GM21367 (cell line): ENCODE measurements at regions not wholly inside any gene's neighbourhood (a gene's known extent, or its start where the extent isn't known, plus 50 kb on each side); places are given as distances from the start of the nearest gene placed in this dataset.

Source experiments
- ATAC-seq: cut with Tn5 transposase; IDR thresholded peaks from one replicate; pipeline ENCODE4 v1.9.1; 2021; ENCODE audit not compliant: unreplicated experiment

DNA sequence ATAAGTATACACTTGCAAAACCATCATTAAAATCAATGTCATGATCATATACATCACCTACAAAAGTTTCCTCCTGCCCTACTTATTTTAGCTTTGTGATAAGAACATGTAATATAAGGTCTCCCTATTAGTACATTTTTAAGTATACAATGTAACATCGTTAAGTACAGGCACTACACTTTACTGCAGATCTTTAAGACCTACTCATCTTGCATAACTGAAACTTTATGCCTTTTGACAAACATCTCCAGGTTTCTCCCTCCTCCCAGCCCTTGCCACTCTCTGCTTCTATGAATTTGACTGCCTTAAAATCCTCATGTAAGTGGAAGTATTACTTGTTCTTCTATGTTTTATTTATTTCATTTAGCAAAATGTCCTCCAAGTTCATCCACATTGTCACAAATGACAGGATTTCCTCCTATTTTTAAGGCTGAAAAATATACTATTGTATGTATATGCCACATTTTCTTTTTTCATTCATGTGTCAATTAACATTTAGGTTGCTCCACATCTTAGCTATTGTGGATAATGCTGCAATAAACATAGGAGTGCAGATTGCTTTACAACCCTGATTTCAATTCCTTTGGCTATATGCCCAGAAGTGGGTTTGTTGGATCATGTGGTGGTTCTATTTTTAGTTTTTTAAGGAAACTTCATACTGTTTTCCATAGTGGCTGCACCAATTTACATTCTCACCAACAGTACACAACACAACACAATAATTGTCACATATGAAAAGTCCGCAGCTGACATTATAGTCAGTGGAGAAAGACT is 471.1 kb upstream of the ANO3 start:
- ATAC-seq, result no peak

- ATAC-seq, result no peak
Measured at GRCh38 chr11:25862159-25862558, 469.8 kb upstream of the ANO3 start.

DNA sequence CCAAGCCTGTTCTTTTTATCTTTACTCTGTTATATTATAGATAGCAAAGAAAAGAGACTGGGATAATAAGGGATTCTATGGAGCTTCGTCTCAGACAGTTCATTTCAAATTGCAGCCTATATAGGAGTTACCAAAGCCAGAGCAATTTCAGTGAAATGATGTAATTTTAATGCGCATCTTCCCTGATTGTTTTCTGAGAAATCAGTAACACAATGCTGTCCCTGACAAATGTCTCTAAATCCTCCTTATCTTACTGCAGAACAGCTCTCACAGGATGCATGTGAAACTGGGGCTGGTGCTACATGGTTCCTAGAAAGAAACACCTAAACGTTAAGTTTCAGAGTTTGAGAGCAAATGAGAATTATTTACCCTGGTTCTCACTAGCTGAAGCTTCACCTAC is 467.9 kb upstream of the ANO3 start:
- no peak for ATAC-seq

DNA sequence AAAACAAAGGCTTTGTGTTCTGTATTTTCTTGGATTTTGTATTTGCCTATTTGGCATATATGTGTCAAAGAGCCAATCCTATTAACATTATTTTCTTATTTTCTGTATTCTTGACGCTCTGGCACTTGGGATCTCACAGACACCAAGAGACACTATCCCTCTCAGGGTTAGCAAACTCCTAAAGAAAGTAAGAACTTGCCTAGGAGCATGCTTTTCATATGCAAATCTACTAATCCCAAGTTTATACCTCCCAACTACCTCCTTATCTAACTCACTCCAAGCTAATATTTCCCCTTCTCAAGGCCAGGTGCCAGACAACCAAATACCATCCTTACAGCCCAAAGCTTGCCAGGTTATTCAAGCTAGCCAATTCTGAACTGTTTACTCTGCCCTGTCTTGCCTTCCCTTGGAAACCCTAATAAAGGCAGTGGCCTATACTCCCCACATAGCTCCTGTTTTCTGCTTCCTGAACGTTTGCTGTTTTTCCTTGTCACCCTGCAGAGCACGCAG is 455.4 kb upstream of the ANO3 start:
- ATAC-seq, result no peak

- ATAC-seq, result no peak
Measured at GRCh38 chr11:25886036-25886435, 445.9 kb upstream of the ANO3 start.

GRCh38 chr11:25890626-25891260 is 441.2 kb upstream of the ANO3 start:
- no peak for ATAC-seq

DNA sequence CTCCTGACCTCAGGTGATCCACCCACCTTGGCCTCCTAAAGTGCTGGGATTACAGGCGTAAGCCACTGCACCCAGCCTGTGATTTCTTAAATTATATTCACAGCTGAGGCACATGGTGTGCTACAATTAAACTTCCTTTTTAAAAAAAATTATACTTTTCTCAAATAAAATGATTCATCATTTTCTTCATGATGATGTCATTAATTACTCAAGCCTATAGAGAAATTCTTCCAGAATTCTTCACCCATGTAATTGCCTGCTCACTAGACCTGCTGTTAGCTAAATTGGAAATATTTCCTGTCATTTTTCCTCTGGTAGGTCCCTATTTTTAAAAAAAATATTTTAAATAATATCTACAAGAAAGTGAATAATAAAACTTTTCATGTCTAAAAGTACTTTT is 440.0 kb upstream of the ANO3 start:
- no peak for ATAC-seq

DNA sequence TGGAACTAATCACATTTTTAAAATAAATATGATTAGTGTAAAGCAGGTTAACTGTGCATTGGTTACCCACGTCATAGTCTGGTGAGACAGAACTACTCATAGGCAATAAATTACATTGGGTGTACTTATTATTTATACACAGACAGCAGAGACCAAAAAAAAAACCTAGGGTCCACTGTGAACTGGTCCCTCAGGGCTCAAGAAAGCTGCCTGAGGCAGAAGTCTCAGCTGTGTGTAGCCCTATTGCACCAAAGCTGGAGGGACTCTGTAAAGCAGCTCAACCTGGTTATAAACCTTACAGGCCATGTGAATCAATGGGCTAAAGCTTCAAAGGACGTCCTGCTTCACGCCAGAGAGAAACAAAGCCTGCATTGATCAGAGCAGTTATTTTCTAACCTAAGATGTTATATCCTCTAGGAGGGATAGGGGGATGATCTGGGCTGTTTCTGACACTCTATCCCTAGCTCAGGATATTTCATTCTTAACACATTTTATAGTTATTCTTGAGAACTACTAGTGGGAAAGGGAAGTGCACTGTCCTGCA is 432.2 kb upstream of the ANO3 start:
- no peak for ATAC-seq

GRCh38 chr11:25900814-25901213 is 431.1 kb upstream of the ANO3 start:
- ATAC-seq, result no peak

- ATAC-seq, result no peak
Measured at GRCh38 chr11:25901415-25901814, 430.5 kb upstream of the ANO3 start.

DNA sequence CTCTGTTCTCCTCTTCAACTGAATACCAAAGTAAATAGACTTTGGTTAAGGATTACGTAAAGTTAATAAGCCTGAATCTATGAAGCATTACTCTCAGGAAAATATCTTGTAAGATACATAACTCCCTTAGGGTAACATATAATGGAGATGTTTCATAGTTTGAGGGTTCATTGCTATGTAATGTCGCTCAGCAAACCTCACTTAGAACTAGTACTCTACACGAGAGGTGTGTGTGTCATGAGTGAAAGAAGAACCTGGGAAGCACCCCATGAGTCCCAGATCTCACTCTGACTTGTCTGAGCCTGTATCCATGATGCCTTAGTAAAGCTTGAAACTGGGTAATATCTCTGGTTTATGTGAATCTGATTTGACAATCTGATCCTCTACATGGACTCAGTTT is 429.5 kb upstream of the ANO3 start:
- ATAC-seq, result no peak

GRCh38 chr11:25908726-25909125 is 423.2 kb upstream of the ANO3 start:
- no peak for ATAC-seq

- no peak for ATAC-seq
Measured at GRCh38 chr11:25910086-25910485, 421.8 kb upstream of the ANO3 start.

DNA sequence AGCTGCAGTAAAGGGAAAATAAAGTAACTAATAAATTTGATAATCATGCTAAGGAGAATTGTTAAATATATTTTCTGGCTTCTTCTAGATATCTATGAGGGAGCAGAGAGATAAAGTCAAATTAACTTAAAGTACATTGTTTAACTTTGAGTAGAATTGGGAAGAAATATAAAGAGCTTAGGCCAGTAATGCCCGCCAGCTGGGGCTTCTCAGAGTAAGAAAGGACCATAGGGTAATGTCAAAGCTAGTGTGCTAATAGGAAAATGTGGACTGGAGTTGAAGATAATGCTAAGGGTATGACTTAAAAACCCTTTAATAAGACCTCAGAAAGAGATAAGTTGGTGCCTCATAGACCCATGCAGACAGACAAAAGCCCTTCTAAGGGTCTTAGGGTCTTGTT is 411.6 kb upstream of the ANO3 start:
- ATAC-seq, result no peak

DNA sequence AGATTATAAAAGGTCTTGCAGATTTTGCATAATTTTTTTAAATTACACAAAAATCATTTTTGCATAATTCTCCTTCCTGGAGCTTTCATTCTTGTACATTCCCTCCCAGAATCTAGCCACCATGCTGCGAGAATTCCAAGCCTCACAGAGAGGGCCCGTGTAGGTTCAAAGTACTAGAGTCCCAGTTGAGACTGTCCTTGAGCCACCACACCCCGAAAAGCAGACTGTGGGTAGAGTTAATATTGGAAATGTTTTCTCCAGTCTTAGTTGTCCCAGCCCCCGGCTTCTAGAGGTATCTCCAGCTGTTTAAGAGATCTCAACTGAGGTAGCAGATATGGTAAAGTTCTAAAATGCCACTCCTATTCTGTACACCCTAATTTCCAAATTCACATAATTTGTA is 407.3 kb upstream of the ANO3 start:
- ATAC-seq, result no peak

- no peak for ATAC-seq
Measured at GRCh38 chr11:25925359-25925758, 406.6 kb upstream of the ANO3 start.

GRCh38 chr11:25927411-25927953 is 404.4 kb upstream of the ANO3 start:
- no peak for ATAC-seq

- no peak for ATAC-seq
Measured at GRCh38 chr11:25928076-25928475, 403.9 kb upstream of the ANO3 start.

DNA sequence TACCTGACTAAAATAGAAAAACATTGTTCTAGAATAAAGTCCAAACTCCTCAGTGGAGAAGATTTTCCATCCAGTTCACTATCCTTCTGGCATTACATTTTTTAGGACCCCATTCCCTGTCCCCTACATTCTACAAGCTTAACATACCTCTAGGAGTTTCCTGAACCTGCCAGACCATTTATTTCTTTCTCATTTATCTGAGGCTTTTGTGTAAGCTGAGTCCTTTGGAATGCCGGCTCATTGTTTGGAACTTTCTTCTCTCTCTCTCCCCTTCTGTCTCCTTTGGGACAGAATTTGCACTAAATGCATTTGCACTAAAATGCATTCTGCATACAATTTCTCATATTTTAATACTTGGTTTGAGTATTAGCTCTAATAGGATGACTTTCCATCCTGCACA is 393.0 kb upstream of the ANO3 start:
- no peak for ATAC-seq

GRCh38 chr11:25939691-25940090 is 392.2 kb upstream of the ANO3 start:
- ATAC-seq, result no peak

GRCh38 chr11:25941353-25941752 is 390.6 kb upstream of the ANO3 start:
- no peak for ATAC-seq

DNA sequence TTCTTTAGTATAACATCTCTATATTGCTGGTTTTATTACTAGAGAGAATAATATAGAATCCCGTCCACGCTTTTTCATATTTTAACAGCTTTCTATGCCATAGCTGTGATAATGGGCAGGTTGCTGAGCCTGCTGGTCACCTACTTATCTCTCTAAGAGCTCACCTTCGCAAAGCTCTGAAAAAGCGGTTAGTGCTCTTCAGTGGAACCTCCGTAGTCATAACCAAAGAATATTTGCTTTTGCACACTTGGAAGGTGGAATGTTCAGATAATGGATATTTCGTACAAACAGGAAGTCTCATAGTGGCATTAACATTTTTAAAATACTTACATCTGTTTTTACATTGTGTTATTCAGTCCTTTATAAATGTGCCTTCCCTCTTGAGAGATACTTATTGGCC is 388.9 kb upstream of the ANO3 start:
- no peak for ATAC-seq
